ENCODE measurements at regions not wholly inside any gene's neighbourhood (a gene's known extent, or its start where the extent isn't known, plus 50 kb on each side); places are given as distances from the start of the nearest gene placed in this dataset.

DNA sequence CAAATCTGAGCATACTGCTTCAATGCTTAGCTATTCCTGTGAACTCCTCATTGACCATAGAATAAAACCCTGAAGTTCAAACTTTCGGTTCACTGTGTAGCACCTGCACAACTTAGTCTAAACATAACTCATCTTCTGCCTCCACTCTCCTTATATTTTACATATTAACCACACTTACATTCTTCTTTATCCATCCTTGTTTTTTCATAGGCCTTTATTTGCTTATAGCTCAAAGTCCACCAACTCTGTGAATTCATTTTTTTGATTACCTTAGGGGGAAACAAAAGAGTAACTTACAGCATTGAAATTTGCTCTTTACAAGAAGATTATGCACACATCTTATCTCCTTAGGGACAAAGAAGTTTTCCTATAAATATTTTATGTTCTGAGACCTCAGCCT lies 521.6 kb upstream of the FAT3 start:
- TF ChIP-seq, protein P1, sequence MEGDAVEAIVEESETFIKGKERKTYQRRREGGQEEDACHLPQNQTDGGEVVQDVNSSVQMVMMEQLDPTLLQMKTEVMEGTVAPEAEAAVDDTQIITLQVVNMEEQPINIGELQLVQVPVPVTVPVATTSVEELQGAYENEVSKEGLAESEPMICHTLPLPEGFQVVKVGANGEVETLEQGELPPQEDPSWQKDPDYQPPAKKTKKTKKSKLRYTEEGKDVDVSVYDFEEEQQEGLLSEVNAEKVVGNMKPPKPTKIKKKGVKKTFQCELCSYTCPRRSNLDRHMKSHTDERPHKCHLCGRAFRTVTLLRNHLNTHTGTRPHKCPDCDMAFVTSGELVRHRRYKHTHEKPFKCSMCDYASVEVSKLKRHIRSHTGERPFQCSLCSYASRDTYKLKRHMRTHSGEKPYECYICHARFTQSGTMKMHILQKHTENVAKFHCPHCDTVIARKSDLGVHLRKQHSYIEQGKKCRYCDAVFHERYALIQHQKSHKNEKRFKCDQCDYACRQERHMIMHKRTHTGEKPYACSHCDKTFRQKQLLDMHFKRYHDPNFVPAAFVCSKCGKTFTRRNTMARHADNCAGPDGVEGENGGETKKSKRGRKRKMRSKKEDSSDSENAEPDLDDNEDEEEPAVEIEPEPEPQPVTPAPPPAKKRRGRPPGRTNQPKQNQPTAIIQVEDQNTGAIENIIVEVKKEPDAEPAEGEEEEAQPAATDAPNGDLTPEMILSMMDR (IDR thresholded peaks at IDR 0.05; ENCODE audit: poor library complexity), result no peak
- no peak for TF ChIP-seq EZH2 (IDR thresholded peaks at IDR 0.05; ENCODE audit: borderline replicate concordance)

Data from hepatocyte (in vitro differentiated cells).